Loucy (cell line): ENCODE measurements at regions not wholly inside any gene's neighbourhood (a gene's known extent, or its start where the extent isn't known, plus 50 kb on each side); places are given as distances from the start of the nearest gene placed in this dataset.

ENCODE experiments used
- H2AFZ ChIP-seq: fragments of 200-600 bp; sonication (generic); 2 replicates; pipeline ENCODE4 v1.6.0; 2016; ENCODE audit warnings: antibody characterized with exemption, mild to moderate bottlenecking, low read length, moderate library complexity
- H3F3A ChIP-seq: fragments of 200-600 bp; 2 replicates; pipeline ENCODE4 v1.6.0; 2016; ENCODE audit warnings: antibody characterized with exemption, low read depth, mild to moderate bottlenecking
- H3K27me3 ChIP-seq: fragments of 200-600 bp; sonication (generic); 2 replicates; pipeline ENCODE4 v1.6.1; 2014; ENCODE audit warnings: low read length, mild to moderate bottlenecking; ENCODE audit not compliant: insufficient read depth, poor library complexity, severe bottlenecking
- H3K36me3 ChIP-seq: fragments of 200-600 bp; sonication (generic); 2 replicates; pipeline ENCODE4 v1.6.1; 2016; ENCODE audit warnings: low read length; ENCODE audit not compliant: insufficient read depth
- H3K4me1 ChIP-seq: fragments of 200-600 bp; sonication (generic); 2 replicates; pipeline ENCODE4 v1.5.1; 2014; ENCODE audit warnings: low read length, mild to moderate bottlenecking; ENCODE audit not compliant: insufficient read depth, poor library complexity, severe bottlenecking
- H3K4me2 ChIP-seq: fragments of 200-600 bp; sonication (generic); 2 replicates; pipeline ENCODE4 v1.6.0; 2014; ENCODE audit warnings: antibody characterized with exemption, low read length, low read depth, mild to moderate bottlenecking; ENCODE audit not compliant: poor library complexity, severe bottlenecking
- H3K4me3 ChIP-seq: fragments of 200-600 bp; sonication (generic); 2 replicates; pipeline ENCODE4 v1.5.1; 2014; ENCODE audit warnings: low read length, mild to moderate bottlenecking, mixed read lengths; ENCODE audit not compliant: poor library complexity, severe bottlenecking
- H3K79me2 ChIP-seq: fragments of 200-600 bp; sonication (generic); 2 replicates; pipeline ENCODE4 v1.6.1; 2014; ENCODE audit warnings: low read length; ENCODE audit not compliant: insufficient read depth
- H3K9ac ChIP-seq: fragments of 200-600 bp; sonication (generic); 2 replicates; pipeline ENCODE4 v1.6.0; 2014; ENCODE audit warnings: mild to moderate bottlenecking, low read depth, low read length, moderate library complexity; ENCODE audit not compliant: poor library complexity, severe bottlenecking
- H3K9me2 ChIP-seq: fragments of 200-600 bp; sonication (generic); replicated peaks from 2 replicates; pipeline ENCODE4 v1.6.1; 2016; ENCODE audit warnings: low read depth, low read length, mixed read lengths
- H3K9me3 ChIP-seq: fragments of 200-600 bp; sonication (generic); 2 replicates; pipeline ENCODE4 v1.6.1; 2014; ENCODE audit warnings: mild to moderate bottlenecking, antibody characterized with exemption, low read length, low read depth; ENCODE audit not compliant: insufficient read depth
- H4K20me1 ChIP-seq: fragments of 200-600 bp; sonication (generic); 2 replicates; pipeline ENCODE4 v1.6.0; 2014; ENCODE audit warnings: antibody characterized with exemption, low read length, mild to moderate bottlenecking; ENCODE audit not compliant: insufficient read depth, poor library complexity, severe bottlenecking
- CTCF ChIP-seq: fragments of 200-600 bp; sonication (generic); conservative IDR thresholded peaks from 2 replicates; pipeline ENCODE4 v1.5.1; 2014; ENCODE audit warnings: mild to moderate bottlenecking, antibody characterized with exemption, low read length
- EZH2phosphoT487 ChIP-seq: fragments of 200-600 bp; IDR thresholded peaks from 2 replicates; pipeline ENCODE4 v1.6.1; 2018; ENCODE audit warnings: antibody characterized with exemption, mild to moderate bottlenecking, moderate library complexity, borderline replicate concordance

- Histone ChIP-seq H3K36me3 (no peaks in the 10 kb centered on the region), H3K4me1 (no peaks in the 10 kb centered on the region), H3K4me2 (no peak overlapping the region), H4K20me1 (no peaks in the 10 kb centered on the region), H3K9me2 (no peaks in the 10 kb centered on the region), H3F3A (no peaks in the 10 kb centered on the region), H3K27me3 (no peaks in the 10 kb centered on the region), H2AFZ (no peak overlapping the region), H3K9me3 (no peaks in the 10 kb centered on the region), H3K4me3 (no peak overlapping the region), H3K9ac (no peak overlapping the region), H3K79me2 (no peaks in the 10 kb centered on the region)
- TF ChIP-seq CTCF = no peak
- TF ChIP-seq EZH2phosphoT487 = no peak
Measured at GRCh38 chr6:113112086-113112485, 745.1 kb upstream of the MARCKS start.

GRCh38 chr6:113115196-113115595 is 741.9 kb upstream of the MARCKS start:
- no peak overlapping the region for H2AFZ ChIP-seq
- H3K9me3 ChIP-seq = no peaks in the 10 kb centered on the region
- H3K4me1 ChIP-seq = no peaks in the 10 kb centered on the region
- H3K4me2 ChIP-seq = no peak overlapping the region
- H3F3A ChIP-seq = no peaks in the 10 kb centered on the region
- H3K9ac ChIP-seq = no peak overlapping the region
- H3K4me3 ChIP-seq = no peak overlapping the region
- no peaks in the 10 kb centered on the region for H3K27me3 ChIP-seq
- H3K36me3 ChIP-seq = no peaks in the 10 kb centered on the region
- no peaks in the 10 kb centered on the region for H4K20me1 ChIP-seq
- TF ChIP-seq EZH2phosphoT487 = no peak
- TF ChIP-seq CTCF = no peak
- H3K79me2 ChIP-seq = no peaks in the 10 kb centered on the region
- H3K9me2 ChIP-seq = no peaks in the 10 kb centered on the region

- Histone ChIP-seq H3F3A (no peaks in the 10 kb centered on the region), H3K9ac (no peak overlapping the region), H4K20me1 (no peaks in the 10 kb centered on the region), H3K9me2 (no peaks in the 10 kb centered on the region), H3K27me3 (no peaks in the 10 kb centered on the region), H3K4me2 (no peak overlapping the region), H2AFZ (no peak overlapping the region), H3K4me1 (no peaks in the 10 kb centered on the region), H3K79me2 (no peaks in the 10 kb centered on the region), H3K36me3 (no peaks in the 10 kb centered on the region), H3K4me3 (no peak overlapping the region), H3K9me3 (no peaks in the 10 kb centered on the region)
- TF ChIP-seq CTCF (no peak), EZH2phosphoT487 (no peak)
Measured at GRCh38 chr6:113120224-113120581, 736.9 kb upstream of the MARCKS start.
